Thyroid gland (tissue), 4 donors: ENCODE measurements at regions not wholly inside any gene's neighbourhood (a gene's known extent, or its start where the extent isn't known, plus 50 kb on each side); places are given as distances from the start of the nearest gene placed in this dataset.

Experiments
- DNase-seq, 2 donors: peaks; one replicate each; pipeline ENCODE4 v3.0.0-alpha.2; 2019
- H3K27ac ChIP-seq, 3 donors: fragments of 200-600 bp; sonication (generic); 1 replicate in 2 of 3; 2 replicates in 1 of 3; pipeline ENCODE4 v1.5.1; 2016 to 2019; ENCODE audit warnings: mild to moderate bottlenecking in 1 of 3, moderate library complexity in 1 of 3
- H3K27me3 ChIP-seq: fragments of 200-600 bp; sonication (generic); one replicate; pipeline ENCODE4 v1.5.1; 2019
- H3K36me3 ChIP-seq, 2 donors: fragments of 200-600 bp; sonication (generic); one replicate each; pipeline ENCODE4 v1.5.1; 2016 to 2019
- H3K4me1 ChIP-seq, 2 donors: fragments of 200-600 bp; sonication (generic); one replicate each; pipeline ENCODE4 v1.5.1; 2017 to 2019
- H3K4me3 ChIP-seq, 3 donors: fragments of 200-600 bp; sonication (generic); replicated peaks in 1 of 3; 1 replicate in 2 of 3; 2 replicates in 1 of 3; pipeline ENCODE4 v1.5.1; 2016; ENCODE audit warnings: mild to moderate bottlenecking in 1 of 3
- H3K9me3 ChIP-seq: fragments of 200-600 bp; sonication (generic); one replicate; pipeline ENCODE4 v1.5.1; 2017
- POLR2A ChIP-seq, 2 donors: fragments of 450-650 bp; IDR thresholded peaks; one replicate each; pipeline ENCODE4 v1.6.1; 2017; ENCODE audit warnings: antibody characterized with exemption in 2 of 2, mild to moderate bottlenecking in 2 of 2, moderate library complexity in 1 of 2
- WGBS, 2 donors: methylation state at CpG; one replicate each; pipeline ENCODE4 v1.1.5; 2017; 5-methylcytosine and 5-hydroxymethylcytosine counted together
- intact Hi-C: fragments of 100-400 bp; cut with DNase I; formaldehyde crosslinking; loops from one replicate; pipeline ENCODE4 v1.15.1; 2023
- TF ChIP-seq, protein P1 (sequence below), 6 experiments: fragments of 200-600 bp in 3 of 6; fragments of 450-650 bp in 3 of 6; sonication (generic) in 3 of 6; IDR thresholded peaks; one replicate each; pipeline ENCODE4 v1.5.1; 2016 to 2019; ENCODE audit warnings: antibody characterized with exemption in 6 of 6, mild to moderate bottlenecking in 2 of 6, inconsistent platforms in 1 of 6, moderate library complexity in 1 of 6

DNA sequence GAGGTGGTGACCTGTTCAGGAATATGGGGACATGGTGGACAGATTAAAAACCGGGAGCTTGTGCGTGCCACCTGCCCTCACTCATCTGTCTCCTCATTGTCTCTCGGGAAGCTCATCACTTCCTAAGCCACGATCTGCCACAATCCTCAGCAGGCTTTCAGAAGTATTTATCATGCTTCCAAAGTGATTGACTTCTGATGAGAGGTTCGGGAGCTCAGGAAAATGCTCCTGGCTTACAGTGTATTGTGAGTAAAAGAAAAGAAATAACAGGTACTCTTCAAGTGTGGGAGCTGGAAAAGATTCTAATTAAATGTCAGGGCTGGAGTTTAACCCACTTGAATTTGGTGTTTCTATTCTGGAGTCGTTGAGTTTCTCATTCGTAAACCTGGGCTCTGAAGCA lies 91.9 kb upstream of the DRD2 start:
- Histone ChIP-seq H3K4me1 (peaks cover 0 to 2% of the 10 kb centered on the region in 2 donors), H3K9me3 (no peaks in the 10 kb centered on the region), H3K4me3 (no peak overlapping the region), H3K27ac (no peak overlapping the region), H3K27me3 (no peaks in the 10 kb centered on the region), H3K36me3 (no peaks in the 10 kb centered on the region)
- WGBS, 2 donors: 87 to 88% methylated on average over 7 of the region's 7 CpGs
- DNase-seq: no peak
- intact Hi-C loops: no loop called here
- no peak for TF ChIP-seq POLR2A (IDR thresholded peaks at IDR 0.05)
- TF ChIP-seq, protein P1, sequence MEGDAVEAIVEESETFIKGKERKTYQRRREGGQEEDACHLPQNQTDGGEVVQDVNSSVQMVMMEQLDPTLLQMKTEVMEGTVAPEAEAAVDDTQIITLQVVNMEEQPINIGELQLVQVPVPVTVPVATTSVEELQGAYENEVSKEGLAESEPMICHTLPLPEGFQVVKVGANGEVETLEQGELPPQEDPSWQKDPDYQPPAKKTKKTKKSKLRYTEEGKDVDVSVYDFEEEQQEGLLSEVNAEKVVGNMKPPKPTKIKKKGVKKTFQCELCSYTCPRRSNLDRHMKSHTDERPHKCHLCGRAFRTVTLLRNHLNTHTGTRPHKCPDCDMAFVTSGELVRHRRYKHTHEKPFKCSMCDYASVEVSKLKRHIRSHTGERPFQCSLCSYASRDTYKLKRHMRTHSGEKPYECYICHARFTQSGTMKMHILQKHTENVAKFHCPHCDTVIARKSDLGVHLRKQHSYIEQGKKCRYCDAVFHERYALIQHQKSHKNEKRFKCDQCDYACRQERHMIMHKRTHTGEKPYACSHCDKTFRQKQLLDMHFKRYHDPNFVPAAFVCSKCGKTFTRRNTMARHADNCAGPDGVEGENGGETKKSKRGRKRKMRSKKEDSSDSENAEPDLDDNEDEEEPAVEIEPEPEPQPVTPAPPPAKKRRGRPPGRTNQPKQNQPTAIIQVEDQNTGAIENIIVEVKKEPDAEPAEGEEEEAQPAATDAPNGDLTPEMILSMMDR (IDR thresholded peaks at IDR 0.05): no peak

- intact Hi-C loops: no loop called here
- Histone ChIP-seq H3K4me1 (peaks cover 0 to 2% of the 10 kb centered on the region in 2 donors), H3K4me3 (no peak overlapping the region), H3K27ac (no peak overlapping the region), H3K27me3 (no peaks in the 10 kb centered on the region), H3K9me3 (no peaks in the 10 kb centered on the region), H3K36me3 (no peaks in the 10 kb centered on the region)
- DNase-seq: no peak
- TF ChIP-seq, protein P1 (IDR thresholded peaks at IDR 0.05): no peak
- no peak for TF ChIP-seq POLR2A (IDR thresholded peaks at IDR 0.05)
- WGBS, 2 donors: 82 to 86% methylated on average over 4 of the region's 4 CpGs
Measured at GRCh38 chr11:113564527-113565130, 89.4 kb upstream of the DRD2 start.

GRCh38 chr11:113563766-113564526 lies 88.7 kb upstream of the DRD2 start:
- intact Hi-C loops: no loop called here
- 61 to 84% methylated on average over 3 of the region's 3 CpGs for WGBS, 2 donors
- DNase-seq: no peak
- no peaks in the 10 kb centered on the region for H3K36me3 ChIP-seq
- no peak overlapping the region for H3K4me3 ChIP-seq
- H3K27ac ChIP-seq: no peak overlapping the region
- H3K9me3 ChIP-seq: no peaks in the 10 kb centered on the region
- TF ChIP-seq POLR2A (IDR thresholded peaks at IDR 0.05): no peak
- TF ChIP-seq, protein P1 (IDR thresholded peaks at IDR 0.05): no peak
- H3K4me1 ChIP-seq: peaks cover 0 to 2% of the 10 kb centered on the region in 2 donors
- no peaks in the 10 kb centered on the region for H3K27me3 ChIP-seq

- intact Hi-C loops: no loop called here
- H3K27me3 ChIP-seq: no peaks in the 10 kb centered on the region
- H3K4me1 ChIP-seq: no peaks in the 10 kb centered on the region
- no peak overlapping the region for H3K4me3 ChIP-seq
- TF ChIP-seq, protein P1 (IDR thresholded peaks at IDR 0.05): no peak
- no peak for TF ChIP-seq POLR2A (IDR thresholded peaks at IDR 0.05)
- no peaks in the 10 kb centered on the region for H3K36me3 ChIP-seq
- no peak overlapping the region for H3K27ac ChIP-seq
- WGBS, 2 donors: 58 to 79% methylated on average over 9 of the region's 9 CpGs
- no peaks in the 10 kb centered on the region for H3K9me3 ChIP-seq
- DNase-seq: no peak
Measured at GRCh38 chr11:113562981-113563461, 87.8 kb upstream of the DRD2 start.

GRCh38 chr11:113562576-113562975 lies 87.4 kb upstream of the DRD2 start:
- Histone ChIP-seq H3K27me3 (no peaks in the 10 kb centered on the region), H3K9me3 (no peaks in the 10 kb centered on the region), H3K27ac (no peak overlapping the region), H3K4me3 (no peak overlapping the region), H3K4me1 (no peaks in the 10 kb centered on the region), H3K36me3 (no peaks in the 10 kb centered on the region)
- TF ChIP-seq, protein P1 (IDR thresholded peaks at IDR 0.05): no peak
- no peak for TF ChIP-seq POLR2A (IDR thresholded peaks at IDR 0.05)
- DNase-seq: no peak
- intact Hi-C loops: no loop called here
